ENCODE measurements at regions not wholly inside any gene's neighbourhood (a gene's known extent, or its start where the extent isn't known, plus 50 kb on each side); places are given as distances from the start of the nearest gene placed in this dataset.

GRCh38 chr16:49216593-49216992 lies 65.0 kb downstream of the CBLN1 start:
- TF ChIP-seq CTCF (conservative IDR thresholded peaks at IDR 0.05 in 1 of 2, IDR thresholded peaks at IDR 0.05 in 1 of 2; ENCODE audit: low read depth in 1 of 2, low read length in 2 of 2) = no peak
- no peak for TF ChIP-seq EZH2 (IDR thresholded peaks at IDR 0.05; ENCODE audit: low read length, missing control alignments)

All from fibroblast of lung (primary cell).